Jurkat, Clone E6-1 (cell line): ENCODE measurements at regions not wholly inside any gene's neighbourhood (a gene's known extent, or its start where the extent isn't known, plus 50 kb on each side); places are given as distances from the start of the nearest gene placed in this dataset.
A peak's percentile ranks its signal among the peaks of the same experiment; 100 is the strongest.
"Not testable (repeated sequence)": the region's sequence is repeated elsewhere in the genome, so short reads cannot be mapped to it uniquely, and the experiment has no call there.

ENCODE experiments used
- DNase-seq: peaks from one replicate; pipeline ENCODE4 v3.0.0-alpha.2; 2011; ENCODE audit warnings: low read depth, low spot score
- H3K4me3 ChIP-seq: 2 replicates; pipeline ENCODE4 v1.5.1; 2011; ENCODE audit warnings: mild to moderate bottlenecking, low read length, control low read depth, moderate library complexity

GRCh38 chr14:96718407-96718806 is 78.8 kb upstream of the VRK1 start:
- no peak overlapping the region for H3K4me3 ChIP-seq
- no peak for DNase-seq

DNA sequence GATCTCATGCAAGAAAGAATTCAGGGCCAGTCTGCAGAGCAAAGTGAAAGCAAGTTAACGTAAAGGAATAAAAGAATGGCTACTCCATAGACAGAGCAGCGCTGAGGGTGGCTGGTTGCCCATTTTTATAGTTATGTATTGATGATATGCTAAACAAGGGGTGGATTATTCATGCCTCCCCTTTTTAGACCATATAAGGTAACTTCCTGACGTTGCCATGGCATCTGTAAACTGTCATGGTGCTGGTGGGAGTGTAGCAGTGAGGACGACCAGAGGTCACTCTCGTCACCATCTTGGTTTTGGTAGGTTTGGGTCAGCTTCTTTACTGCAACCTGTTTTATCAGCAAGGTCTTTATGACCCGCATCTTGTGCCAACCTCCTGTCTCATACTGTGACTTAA is 76.5 kb upstream of the VRK1 start:
- not testable (repeated sequence) for H3K4me3 ChIP-seq, DNase-seq

DNA sequence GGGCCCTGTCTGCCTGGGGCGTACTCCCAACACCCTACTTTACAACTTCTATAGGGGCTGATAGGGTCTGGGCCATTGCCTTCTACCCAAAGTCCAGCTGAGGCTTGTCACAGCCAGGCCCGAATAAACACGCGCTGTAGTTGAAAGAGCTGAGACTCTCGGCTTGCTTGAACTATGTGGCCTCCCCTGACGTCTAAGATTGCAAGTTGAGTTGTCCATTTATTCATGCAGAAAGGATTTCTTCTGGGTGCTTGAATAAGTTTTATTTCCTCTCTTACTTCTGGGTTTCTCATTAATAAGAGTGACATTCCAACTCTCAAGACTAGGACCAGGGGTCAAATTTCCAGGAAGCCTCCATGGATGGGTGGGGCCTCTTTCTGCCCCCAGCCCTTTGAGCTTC is 74.4 kb upstream of the VRK1 start:
- DNase-seq = no peak
- H3K4me3 ChIP-seq = no peak overlapping the region

GRCh38 chr14:96723946-96724345 is 73.2 kb upstream of the VRK1 start:
- DNase-seq = no peak
- H3K4me3 ChIP-seq = no peak overlapping the region

DNA sequence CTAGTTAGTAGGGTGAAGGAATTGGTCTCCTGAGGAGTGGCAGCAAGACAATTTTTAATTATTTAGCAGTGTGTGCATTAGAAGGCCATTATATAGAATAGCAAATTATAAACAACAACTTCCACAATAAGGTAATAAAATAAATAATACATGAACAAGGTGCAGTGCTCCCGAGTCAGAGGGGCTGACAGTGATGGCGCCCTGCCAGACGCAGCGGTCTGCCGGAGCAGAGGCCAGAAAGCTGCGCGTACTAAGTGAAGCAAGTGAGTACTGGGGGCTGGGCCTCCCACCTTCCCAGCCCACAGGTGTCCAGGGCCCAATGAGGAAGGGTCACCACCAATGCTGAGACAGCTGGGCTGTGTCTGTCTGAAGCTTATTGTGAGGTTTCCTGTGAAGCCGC is 72.0 kb upstream of the VRK1 start:
- H3K4me3 ChIP-seq = no peak overlapping the region
- no peak for DNase-seq

- no peak overlapping the region for H3K4me3 ChIP-seq
- DNase-seq = no peak
Measured at GRCh38 chr14:96727073-96727472, 70.1 kb upstream of the VRK1 start.

DNA sequence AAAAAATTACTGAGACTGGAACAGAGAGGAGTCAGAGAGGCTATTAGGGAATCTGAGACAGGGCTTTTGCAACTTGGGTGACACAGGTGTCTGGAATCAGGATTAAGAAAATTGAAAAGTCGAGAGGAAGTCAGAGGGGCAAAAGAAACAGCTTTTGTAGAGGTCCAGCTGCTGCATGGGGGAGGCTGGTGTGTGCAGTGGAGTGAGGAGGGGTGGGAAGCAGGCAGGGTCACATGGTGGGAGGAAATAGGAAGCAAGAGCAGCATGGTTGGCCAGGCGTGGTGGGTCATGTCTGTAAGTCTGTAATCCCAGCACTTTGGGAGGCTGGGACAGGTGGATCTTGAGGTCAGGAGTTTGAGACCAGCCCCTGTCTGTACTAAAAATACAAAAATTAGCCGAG is 69.7 kb upstream of the VRK1 start:
- DNase-seq = no peak
- H3K4me3 ChIP-seq = no peak overlapping the region

DNA sequence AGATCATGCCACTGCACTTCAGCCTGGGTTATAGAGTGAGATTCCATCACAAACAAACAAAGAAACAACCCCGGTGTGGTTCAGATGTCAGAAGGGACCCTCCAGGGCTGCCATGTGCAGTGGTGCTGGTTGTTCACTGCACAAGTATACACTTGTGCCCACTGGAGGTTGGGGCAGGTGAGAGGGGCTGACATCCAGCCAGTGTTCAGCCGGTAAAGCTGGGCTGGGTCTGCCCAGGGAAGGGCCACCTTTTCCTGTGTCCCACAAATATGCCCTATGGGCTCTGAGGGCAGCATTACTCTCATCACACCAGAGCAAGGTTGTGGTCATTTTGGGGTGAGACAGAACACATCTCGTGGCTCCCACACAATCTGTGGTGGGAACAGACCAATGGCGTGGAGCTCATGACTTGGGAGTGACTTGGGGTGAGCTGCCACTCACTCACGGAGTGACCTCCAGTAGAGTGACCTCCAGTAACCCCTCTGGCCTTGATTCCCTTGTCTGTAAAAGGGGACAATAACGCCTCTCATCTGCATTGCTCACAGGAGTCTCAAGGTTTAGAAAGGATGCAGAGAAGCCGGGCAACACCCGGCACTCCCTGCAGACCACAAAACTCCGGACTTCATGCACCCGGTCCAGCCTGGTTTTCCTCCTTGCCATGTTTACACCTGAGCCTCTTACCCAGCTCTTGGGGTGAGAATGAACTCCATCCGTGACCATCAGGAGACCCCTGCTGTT is 69.0 kb upstream of the VRK1 start:
- no peak for DNase-seq

DNA sequence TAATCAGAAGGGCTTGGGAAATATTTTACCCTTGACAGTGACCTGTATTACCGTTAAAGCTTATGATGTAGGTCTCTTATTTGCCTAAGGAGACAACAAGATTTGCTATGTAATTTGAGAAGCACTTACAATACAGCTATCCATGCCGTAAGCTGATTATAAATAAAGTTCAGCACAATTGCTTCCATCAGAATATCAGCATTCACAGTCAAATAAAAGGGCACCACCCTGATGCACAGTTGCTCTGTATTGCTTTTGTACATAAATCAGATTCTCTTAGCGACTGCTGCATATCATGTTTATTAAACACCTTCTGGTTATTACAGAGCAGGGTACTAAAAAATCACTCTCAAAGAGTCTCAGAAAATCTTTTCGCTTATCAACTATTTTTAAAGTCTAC is 67.3 kb upstream of the VRK1 start:
- DNase-seq = no peak
- no peak overlapping the region for H3K4me3 ChIP-seq

More for the DNA sequence above, 69.0 kb upstream of the VRK1 start:
- no peak overlapping the region for H3K4me3 ChIP-seq

- no peak for DNase-seq
- H3K4me3 ChIP-seq = no peak overlapping the region
Measured at GRCh38 chr14:96730386-96730785, 66.8 kb upstream of the VRK1 start.

GRCh38 chr14:96734076-96734622 is 63.0 kb upstream of the VRK1 start:
- no peak overlapping the region for H3K4me3 ChIP-seq
- no peak for DNase-seq

GRCh38 chr14:96735526-96735925 is 61.7 kb upstream of the VRK1 start:
- no peak overlapping the region for H3K4me3 ChIP-seq
- no peak for DNase-seq

- DNase-seq = no peak
- no peak overlapping the region for H3K4me3 ChIP-seq
Measured at GRCh38 chr14:96736439-96736838, 60.7 kb upstream of the VRK1 start.

DNA sequence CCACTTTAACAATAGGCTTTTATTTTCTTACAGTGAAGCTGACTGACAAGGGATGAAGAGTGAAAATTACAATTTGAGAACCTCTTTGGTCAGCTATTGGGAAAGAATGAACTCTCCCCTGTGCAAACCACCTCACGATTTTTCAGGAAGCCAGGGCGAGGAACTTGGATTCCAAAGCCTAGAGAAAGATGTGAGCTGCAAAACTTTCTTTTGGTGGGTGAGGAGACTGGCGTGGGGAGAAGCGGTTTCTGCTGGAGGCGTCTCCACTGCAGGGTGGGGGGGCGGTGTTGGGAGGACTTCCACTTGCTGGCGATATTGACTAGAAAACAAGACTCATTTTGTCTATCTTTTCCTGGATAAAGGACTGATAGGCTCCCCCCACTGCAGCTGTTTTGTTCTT is 59.3 kb upstream of the VRK1 start:
- no peak overlapping the region for H3K4me3 ChIP-seq
- DNase-seq = no peak

- no peak for DNase-seq
- no peak overlapping the region for H3K4me3 ChIP-seq
Measured at GRCh38 chr14:96739200-96739910, 57.8 kb upstream of the VRK1 start.

DNA sequence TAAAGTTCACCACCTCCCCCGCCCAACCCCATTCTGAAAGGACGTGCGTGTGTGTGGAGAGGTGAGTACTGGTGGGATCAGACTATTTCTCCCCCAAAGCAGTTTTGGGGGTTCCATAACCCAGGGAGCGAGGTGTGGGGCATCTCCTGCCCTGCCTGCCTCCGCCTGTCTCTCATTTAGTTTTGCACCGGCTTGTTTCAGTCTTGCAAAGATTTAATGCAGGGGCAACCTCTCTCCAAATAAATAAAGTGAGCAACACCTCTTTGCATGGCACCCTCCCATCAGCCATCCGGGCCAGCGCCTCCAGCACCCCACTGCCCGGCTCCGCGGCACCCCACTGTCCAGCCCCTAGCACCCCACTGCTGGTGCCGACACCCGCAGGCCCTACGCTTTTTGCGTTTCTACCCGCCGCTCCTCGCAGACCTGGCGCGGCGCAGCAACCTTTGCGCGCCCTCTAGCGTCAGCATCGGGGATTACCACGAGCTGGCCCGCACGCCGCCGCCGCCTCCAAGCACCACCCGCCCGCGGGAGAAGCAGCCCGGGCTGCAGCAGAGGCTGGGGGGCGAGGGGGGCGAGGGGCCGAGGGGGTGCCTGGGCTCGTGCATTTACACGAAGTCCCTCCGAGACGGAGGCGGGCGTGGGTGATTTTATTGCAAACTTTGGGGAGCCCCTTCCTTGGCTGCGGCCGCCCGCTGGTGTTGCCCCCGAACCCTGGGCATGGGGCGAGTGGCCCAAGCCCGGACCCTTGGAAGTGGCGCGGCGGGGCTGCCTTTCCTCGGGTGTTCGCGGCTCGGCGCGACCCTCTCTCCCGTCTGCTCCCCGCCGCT is 55.8 kb upstream of the VRK1 start:
- DNase-seq = peak; percentile 17

GRCh38 chr14:96744262-96744661 is 52.9 kb upstream of the VRK1 start:
- DNase-seq = no peak
- H3K4me3 ChIP-seq = no peak overlapping the region

More for the DNA sequence above, 55.8 kb upstream of the VRK1 start:
- peak overlapping the region; percentile 47 for H3K4me3 ChIP-seq

DNA sequence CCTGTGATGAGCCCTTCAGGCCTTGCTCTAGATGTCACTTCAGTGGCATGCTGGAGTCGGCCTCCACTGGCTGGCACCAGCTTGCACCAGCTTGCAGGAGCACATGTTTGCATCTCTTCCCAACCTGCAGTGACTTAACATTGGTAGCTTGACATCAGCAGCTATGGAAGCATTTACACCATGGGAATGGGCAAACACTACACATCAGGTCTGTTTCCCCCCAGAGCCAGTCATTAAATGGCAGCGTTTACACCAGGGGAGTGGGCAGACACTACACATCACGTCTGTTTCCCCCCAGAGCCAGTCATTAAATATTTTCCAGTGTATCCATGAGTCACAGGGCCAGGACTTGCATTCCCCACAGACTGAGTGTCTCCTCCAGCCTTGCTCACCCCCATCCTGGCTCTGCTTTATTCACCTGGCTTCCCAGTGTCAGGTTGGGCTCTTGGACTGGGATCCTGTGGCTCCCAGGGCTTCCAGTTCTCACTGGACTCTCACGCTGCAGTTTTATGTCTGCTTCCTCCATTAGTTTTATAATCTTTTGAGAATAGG is 51.6 kb upstream of the VRK1 start:
- H3K4me3 ChIP-seq = no peak overlapping the region
- no peak for DNase-seq

GRCh38 chr14:96746101-96746500 is 51.1 kb upstream of the VRK1 start:
- DNase-seq = no peak
- H3K4me3 ChIP-seq = no peak overlapping the region
